Kidney glomerular epithelial cell (primary cell): ENCODE measurements at regions not wholly inside any gene's neighbourhood (a gene's known extent, or its start where the extent isn't known, plus 50 kb on each side); places are given as distances from the start of the nearest gene placed in this dataset.
"Not testable (repeated sequence)": the region's sequence is repeated elsewhere in the genome, so short reads cannot be mapped to it uniquely, and the experiment has no call there.

Experiments
- DNase-seq: peaks from one replicate; lab custom pipeline; 2025; lab: John Stamatoyannopoulos, UW

DNA sequence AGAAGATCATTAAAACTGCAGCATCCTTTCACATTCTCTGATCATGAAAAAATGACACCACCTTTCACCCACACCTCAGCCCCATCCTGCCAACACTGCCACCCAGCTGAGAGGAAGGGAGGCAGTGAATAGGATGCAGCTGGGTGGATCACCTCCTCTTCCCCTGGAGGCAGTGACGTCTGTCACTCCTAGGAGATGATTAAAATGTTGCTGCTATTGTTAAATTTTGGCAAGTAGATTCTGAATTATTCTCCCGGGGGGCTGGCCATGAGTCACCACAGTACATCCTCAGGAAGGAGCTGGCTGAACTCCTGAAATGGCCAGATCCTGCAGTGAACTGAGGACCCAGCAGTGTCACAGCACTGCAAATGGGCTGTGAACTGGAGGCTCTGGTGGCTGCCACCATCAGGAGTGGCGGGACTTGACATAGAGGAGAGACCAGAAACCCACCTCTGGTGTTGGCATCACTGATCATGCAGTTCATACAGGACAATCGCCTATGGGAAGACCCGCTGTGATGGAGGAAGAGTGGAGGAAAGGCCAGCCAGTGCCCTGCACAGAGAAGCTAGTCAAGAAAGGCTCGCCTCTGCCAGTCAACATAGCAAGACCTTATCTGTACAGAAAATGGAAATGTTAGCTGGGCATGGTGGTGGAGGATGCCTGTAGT is 199.1 kb downstream of the FAM43A start:
- DNase-seq, result no peak

GRCh38 chr3:194885766-194886165 is 200.1 kb downstream of the FAM43A start:
- DNase-seq, result no peak

GRCh38 chr3:194886836-194887235 is 201.2 kb downstream of the FAM43A start:
- no peak for DNase-seq

DNA sequence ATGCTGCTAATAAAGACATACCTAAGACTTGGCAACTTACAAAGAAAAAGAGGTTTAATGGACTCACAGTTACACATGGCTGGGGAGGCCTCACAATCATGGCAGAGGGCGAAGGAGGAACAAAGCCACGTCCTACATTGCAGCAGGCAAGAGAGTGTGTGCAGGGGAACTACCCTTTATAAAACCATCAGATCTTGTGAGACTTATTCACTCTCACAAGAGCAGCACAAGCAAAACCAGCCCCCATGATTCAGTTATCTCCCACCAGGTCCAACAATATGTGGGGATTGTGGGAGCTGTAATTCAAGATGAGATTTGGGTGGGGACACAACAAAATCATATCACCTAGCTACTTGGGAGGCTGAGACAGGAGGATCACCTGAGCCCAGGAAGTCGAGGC is 202.4 kb downstream of the FAM43A start:
- DNase-seq, result not testable (repeated sequence)

GRCh38 chr3:194888916-194889315 is 203.2 kb downstream of the FAM43A start:
- DNase-seq, result no peak

GRCh38 chr3:194890091-194890490 is 204.4 kb downstream of the FAM43A start:
- no peak for DNase-seq

- no peak for DNase-seq
Observed at GRCh38 chr3:194893121-194893987, 207.7 kb downstream of the FAM43A start.

GRCh38 chr3:194894538-194894937 is 208.9 kb downstream of the FAM43A start:
- DNase-seq, result no peak

- DNase-seq, result no peak
Observed at GRCh38 chr3:194900854-194901522, 215.3 kb downstream of the FAM43A start.

DNA sequence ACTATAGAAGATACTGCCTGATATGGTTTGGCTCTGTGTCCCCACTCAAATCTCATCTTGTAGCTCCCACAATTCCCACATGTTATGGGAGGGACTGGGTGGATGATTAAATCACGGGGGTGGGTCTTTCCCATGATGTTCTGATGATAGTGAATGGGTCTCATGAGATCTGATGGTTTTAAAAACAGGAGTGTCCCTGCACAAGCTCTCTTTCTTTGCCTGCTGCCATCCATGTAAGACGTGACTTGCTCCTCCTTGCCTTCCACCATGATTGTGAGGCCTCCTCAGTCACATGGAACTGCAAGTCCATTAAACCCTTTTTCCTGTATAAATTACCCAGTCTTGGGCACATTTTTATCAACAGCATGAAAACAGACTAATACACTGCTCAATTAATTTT is 217.8 kb downstream of the FAM43A start:
- DNase-seq, result not testable (repeated sequence)

DNA sequence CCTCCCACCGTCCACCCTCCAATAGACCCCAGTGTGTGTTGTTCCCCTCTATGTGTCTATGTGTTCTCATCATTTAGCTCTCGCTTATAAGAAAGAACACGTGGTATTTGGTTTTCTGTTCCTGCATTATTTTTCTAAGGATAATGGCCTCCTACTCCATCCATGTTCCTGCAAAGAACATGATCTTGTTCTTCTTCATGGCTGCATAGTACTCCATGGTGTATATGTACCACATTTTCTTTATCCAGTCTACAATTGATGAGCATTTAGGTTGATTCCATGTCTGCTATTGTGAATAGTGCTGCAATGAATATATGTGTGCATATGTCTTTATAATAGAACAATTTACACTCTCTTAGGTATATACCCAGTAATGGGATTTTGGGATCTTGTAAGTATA is 219.3 kb downstream of the FAM43A start:
- DNase-seq, result not testable (repeated sequence)

DNA sequence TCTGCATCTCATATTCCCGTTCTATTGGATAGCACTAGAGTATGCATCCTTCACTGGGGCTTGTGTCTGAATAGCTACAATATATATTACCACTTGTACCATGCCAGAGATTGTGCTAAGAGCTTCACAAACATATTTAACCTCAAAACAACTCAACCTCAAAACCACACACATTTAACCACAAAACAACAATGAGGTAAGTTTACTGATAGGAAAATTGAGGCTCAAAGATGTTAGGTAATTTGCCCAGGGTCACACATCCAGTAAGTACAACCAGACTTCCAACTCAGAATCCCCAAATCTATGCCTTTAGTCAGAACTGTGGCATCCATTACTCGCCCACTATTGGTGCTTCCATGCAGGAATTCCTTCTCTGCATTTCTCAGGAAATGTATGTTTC is 220.0 kb downstream of the FAM43A start:
- DNase-seq, result peak; percentile 53

GRCh38 chr3:194906229-194906629 is 220.5 kb downstream of the FAM43A start:
- no peak for DNase-seq

- no peak for DNase-seq
Observed at GRCh38 chr3:194906970-194907629, 221.4 kb downstream of the FAM43A start.

GRCh38 chr3:194907811-194908210 is 222.1 kb downstream of the FAM43A start:
- no peak for DNase-seq

- no peak for DNase-seq
Observed at GRCh38 chr3:194908496-194908895, 222.8 kb downstream of the FAM43A start.

- DNase-seq, result no peak
Observed at GRCh38 chr3:194908972-194909371, 223.3 kb downstream of the FAM43A start.

DNA sequence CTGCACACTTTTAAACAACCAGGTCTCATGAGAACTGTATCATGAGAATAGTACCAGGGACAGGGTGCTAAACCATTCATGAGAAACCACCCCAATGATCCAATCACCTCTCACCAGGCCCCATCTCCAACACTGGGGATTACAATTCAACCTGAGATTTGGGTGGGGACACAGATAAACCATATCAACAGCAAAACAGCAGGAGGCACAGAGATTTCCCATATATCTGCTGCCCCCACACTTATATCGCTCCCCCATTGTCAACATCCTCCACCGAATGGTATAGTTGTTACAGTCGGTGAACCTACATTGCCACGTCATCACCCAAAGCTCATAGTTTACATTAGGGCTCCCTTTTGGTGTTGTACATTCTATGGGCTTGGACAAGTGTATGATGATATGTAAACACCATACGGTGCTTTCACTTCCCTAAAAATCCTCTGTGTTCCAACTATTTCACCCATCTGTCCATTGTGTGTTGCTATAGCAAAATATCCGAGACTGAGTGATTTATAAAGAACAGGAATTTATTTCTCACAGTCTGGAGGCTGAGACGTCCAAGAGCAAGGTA is 224.8 kb downstream of the FAM43A start:
- no peak for DNase-seq

DNA sequence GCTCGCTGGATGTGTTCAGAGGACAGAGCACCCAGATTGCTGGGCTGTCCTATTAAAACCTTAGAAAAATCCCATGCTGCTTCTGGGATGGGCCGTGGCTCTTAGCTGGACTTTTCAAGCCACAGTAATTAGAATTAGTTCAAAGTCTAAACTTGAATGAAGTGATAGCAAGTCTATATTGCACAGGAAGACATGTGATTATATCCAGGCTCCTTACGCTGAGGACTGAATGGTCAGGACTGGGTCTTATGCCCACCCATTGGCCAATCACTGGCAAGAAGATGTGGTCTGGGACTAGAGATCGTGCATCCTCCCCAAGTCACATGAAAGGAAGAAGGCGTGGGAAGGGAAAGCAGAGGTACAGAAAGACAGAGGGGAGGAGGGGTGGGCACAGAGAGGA is 227.6 kb downstream of the FAM43A start:
- DNase-seq, result no peak

- DNase-seq, result not testable (repeated sequence)
Observed at GRCh38 chr3:194924889-194925288, 239.2 kb downstream of the FAM43A start.

DNA sequence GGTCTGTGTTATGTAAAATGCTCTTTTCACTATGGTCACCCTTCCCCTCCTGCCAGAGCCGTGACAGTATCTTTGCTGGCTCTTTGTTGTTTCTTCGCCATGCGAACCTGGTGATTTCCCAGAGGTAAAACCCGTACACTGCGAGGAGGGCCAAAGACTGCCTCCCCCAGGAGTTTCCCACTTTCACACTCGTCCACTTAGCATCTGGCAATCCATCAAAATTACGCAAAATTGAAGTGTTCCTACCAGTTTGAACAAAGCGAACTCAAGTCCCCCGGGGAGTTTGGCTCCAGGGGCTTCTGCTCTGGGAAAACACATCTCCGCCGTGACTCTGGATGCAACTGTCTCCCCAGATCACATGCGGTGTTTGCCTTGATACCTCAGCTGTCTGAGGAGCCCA is 239.9 kb downstream of the FAM43A start:
- no peak for DNase-seq

DNA sequence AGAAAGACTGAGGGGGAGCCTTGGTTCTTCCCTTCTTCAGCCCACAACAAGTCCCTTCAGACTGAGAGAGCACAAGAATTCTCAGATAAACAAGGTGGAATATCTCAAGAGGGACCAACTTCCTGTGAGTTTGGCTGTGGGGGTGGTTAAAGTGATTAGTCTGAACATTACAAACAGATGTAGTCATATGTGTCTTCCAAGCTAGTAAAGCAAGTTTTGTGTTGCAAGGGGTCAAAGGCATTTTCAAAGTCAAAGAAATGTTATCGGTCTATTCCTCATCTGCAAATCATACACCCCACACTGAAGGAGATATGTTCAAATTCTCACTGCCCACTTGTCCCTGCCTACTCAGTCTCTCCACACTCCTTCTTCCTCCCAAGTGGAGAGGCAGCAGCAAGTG is 242.5 kb downstream of the FAM43A start:
- DNase-seq, result peak; percentile 58
